ENCODE measurements at regions not wholly inside any gene's neighbourhood (a gene's known extent, or its start where the extent isn't known, plus 50 kb on each side); places are given as distances from the start of the nearest gene placed in this dataset.

- intact Hi-C loops (cut with micrococcal nuclease): no loop called here
Measured at GRCh38 chr9:16223074-16223871, 647.2 kb downstream of the BNC2 start.

- intact Hi-C loops (cut with micrococcal nuclease): no loop called here
Measured at GRCh38 chr9:16230731-16231130, 639.7 kb downstream of the BNC2 start.

- intact Hi-C loops (cut with micrococcal nuclease): no loop called here
Measured at GRCh38 chr9:16236311-16236710, 634.2 kb downstream of the BNC2 start.

DNA sequence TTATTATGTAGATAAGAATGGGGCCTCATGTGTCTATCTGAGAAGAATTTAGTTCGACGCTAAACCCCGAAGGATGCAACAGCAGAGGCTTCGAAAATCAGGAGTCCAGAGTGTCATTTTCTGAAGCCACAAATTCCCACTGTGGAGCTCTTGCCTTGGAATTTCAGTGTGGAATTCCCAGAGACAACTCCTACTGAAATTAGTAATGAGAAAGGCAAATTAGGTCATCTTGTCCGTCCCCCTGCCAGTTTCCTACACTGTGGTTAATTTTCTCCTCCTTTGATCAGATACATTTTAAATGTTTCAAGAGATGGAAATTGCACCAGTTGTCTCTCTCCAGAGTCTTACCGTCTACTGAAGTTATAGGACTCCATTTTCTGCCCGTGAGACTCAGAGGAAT, 633.6 kb downstream of the BNC2 start:
- intact Hi-C loops (cut with micrococcal nuclease): no loop called here

- intact Hi-C loops (cut with micrococcal nuclease): no loop called here
Measured at GRCh38 chr9:16238623-16239138, 631.8 kb downstream of the BNC2 start.

DNA sequence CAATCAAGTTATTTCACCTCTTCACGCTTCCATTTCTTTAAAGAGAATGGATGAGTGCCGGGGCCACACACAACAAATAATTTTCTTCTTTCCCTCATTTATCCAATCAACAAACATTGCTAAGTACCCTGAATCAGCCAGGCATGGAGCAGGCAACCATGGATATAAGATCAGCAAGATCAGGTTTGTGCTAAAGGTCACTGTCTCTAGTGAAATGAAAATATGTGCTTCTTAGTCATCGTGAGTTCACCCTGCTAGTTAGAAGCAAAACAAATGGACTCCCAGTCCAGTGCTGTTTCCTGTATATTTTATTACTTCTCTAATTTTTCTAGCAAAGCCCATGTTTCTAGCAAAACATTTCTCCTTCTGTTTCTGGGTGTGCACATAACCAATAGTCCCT, 629.2 kb downstream of the BNC2 start:
- intact Hi-C loops (cut with micrococcal nuclease): no loop called here

DNA sequence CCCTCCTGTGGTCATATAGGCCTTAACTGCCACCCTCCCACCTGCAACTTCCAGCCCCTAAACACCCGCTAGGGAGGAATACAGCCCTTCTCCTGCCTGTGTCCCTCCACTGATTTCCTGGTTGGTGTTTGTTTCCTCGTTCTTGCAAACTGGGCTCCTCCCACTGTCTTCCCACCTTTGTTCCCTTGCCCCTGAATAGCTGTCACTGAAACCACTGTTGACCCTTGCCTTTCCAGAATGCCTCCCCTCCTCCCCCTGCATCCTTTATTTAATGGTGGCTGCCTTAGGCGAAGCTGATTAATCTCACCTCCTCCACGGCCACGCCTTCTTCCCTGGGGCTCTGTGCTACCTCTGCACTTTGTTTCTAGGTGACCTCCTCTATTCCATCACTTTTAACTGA, 626.7 kb downstream of the BNC2 start:
- intact Hi-C loops (cut with micrococcal nuclease): no loop called here

DNA sequence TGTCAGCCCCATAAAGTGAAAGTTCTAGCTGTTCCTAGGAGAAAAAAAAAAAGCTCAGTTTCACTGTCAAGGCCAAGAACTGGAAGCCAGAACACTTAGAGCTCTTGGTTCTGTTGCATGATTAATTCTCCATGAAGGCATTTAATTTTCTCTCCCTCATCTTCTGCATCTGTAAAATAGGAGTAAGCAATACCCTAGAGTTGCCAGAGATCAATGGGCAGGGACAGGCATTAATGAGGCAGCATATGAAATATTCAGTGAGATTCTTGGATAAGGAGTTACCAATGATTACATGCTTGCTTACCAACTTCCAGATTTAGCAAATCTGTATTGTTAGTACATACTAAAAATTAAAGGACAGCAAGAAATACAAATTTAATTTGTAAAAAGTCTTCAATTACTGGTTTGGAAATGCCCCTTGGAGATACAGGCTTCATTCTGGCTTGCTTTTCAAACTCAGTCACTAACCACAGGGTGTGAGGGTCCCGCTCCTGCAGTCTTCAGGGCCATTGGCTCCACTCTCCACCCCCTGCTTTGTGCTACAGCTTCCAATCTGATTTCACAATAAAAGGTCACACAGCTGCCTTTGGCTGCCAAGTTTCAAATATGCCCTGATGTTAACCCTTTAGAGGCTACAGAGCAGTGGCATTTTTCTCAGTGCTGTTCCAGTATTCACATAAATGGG, 624.6 kb downstream of the BNC2 start:
- intact Hi-C loops (cut with micrococcal nuclease): no loop called here

- intact Hi-C loops (cut with micrococcal nuclease): no loop called here
Measured at GRCh38 chr9:16246785-16247184, 623.7 kb downstream of the BNC2 start.

- intact Hi-C loops (cut with micrococcal nuclease): no loop called here
Measured at GRCh38 chr9:16247188-16247875, 623.1 kb downstream of the BNC2 start.

- intact Hi-C loops (cut with micrococcal nuclease): no loop called here
Measured at GRCh38 chr9:16248822-16249221, 621.6 kb downstream of the BNC2 start.

- intact Hi-C loops (cut with micrococcal nuclease): no loop called here
Measured at GRCh38 chr9:16252616-16253015, 617.9 kb downstream of the BNC2 start.

DNA sequence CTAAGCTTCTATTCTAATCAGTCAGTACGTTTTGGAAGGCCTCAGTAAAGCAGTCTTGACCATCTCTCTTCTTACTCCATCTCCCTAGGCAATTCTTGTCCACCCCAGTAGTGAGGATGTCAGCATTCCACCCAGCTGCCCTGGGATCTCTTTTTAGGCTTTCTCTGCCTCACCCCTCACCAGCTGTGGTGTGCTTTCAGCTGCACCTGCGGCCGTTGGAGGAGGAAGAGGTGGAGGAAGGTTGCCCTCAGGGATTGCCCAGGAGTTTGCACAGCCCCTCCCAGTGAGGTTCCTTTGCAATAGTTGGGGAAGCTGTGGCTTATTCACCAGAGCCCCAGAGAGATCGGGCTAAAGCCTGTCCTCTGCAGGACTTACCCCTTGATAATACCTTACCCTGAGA, 615.8 kb downstream of the BNC2 start:
- intact Hi-C loops (cut with micrococcal nuclease): no loop called here

- intact Hi-C loops (cut with micrococcal nuclease): no loop called here
Measured at GRCh38 chr9:16255217-16255616, 615.3 kb downstream of the BNC2 start.

- intact Hi-C loops (cut with micrococcal nuclease): no loop called here
Measured at GRCh38 chr9:16257604-16258003, 612.9 kb downstream of the BNC2 start.

DNA sequence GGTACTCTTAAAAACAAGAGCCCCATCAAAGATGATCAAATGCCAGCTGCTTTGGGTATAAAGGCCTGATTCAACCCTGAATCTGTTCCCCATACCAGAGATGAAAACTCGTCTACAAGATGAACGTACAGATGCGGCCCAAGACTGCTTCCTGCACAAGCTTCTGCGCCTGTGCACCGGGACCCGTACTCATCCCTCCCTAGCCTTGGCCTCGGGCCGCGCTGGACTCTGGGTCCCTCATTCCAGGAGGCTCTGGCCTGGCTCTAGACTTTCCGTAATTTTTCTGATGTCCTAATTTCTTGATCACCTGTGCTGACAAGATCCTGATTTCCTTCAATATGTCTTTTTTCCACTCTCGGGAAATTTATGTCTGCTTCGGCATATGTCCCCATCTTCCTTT, 612.3 kb downstream of the BNC2 start:
- intact Hi-C loops (cut with micrococcal nuclease): no loop called here

GRCh38 chr9:16258708-16259107, 611.8 kb downstream of the BNC2 start:
- intact Hi-C loops (cut with micrococcal nuclease): no loop called here

GRCh38 chr9:16262477-16263261, 607.8 kb downstream of the BNC2 start:
- intact Hi-C loops (cut with micrococcal nuclease): no loop called here

DNA sequence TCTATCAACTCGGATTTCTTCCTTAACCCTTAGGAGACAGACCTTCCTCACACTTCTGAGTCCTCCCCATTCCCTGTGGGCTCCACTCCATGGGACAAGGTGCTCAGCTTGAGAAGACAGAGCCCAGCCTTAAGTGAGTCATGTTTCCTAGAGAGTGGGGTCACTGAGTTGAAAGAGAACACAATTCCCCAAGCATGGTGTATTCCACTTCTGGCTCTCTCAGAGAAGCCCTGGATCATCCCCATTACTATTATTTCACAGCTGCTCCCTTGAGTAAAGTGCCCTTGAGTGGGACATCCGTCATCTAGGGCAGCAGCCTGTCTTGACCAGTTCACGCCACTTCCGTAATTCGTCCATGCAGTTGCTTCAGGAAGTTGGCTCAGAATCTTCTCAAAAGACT, 604.8 kb downstream of the BNC2 start:
- intact Hi-C loops (cut with micrococcal nuclease): no loop called here

DNA sequence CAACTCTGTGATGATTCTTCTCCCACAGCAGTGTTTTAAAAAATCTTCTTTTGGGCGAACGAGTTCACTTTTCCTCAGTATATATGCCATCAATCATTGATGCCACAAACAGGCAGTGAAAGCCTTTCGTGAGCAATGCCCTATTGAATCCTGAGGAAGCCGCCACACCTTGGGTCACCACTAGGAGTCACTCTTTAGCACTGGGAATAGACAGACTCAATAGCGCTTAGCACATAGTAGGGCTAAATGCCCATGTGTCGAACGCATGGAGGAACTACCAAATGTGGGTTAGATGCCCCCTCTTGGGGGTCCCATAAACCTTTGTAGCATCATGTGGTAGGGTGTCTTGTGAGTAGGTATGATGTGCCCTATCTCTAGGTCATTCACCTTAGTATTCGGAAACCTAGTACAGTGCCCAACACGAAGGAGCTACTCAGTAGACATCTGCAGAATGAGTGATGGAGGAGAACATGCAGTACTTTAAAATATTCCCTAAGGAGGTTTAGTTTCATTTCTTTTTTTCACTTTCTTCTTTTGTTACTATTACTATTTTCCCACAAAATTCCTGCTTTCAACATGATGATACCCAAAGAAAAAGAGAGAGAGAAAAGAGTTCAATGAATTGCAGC, 603.7 kb downstream of the BNC2 start:
- intact Hi-C loops (cut with micrococcal nuclease): no loop called here
